GM12875 (cell line): ENCODE measurements at regions not wholly inside any gene's neighbourhood (a gene's known extent, or its start where the extent isn't known, plus 50 kb on each side); places are given as distances from the start of the nearest gene placed in this dataset.

ENCODE experiments used
- H3K4me3 ChIP-seq: one replicate; pipeline ENCODE4 v1.5.1; 2011; ENCODE audit warnings: low read depth, low read length, control low read depth
- CTCF ChIP-seq: IDR thresholded peaks from 2 replicates; pipeline ENCODE4 v1.5.1; 2011; ENCODE audit warnings: low read depth, mild to moderate bottlenecking, control low read depth, inconsistent platforms, low read length, moderate library complexity, borderline replicate concordance; ENCODE audit not compliant: insufficient read depth

- no peak overlapping the region for H3K4me3 ChIP-seq
- no peak for TF ChIP-seq CTCF
Observed at GRCh38 chr1:229102741-229103391, 168.0 kb upstream of the RAB4A start.

GRCh38 chr1:229104654-229105053, 166.3 kb upstream of the RAB4A start:
- no peak for TF ChIP-seq CTCF
- H3K4me3 ChIP-seq: no peak overlapping the region

GRCh38 chr1:229105109-229105508, 165.8 kb upstream of the RAB4A start:
- no peak overlapping the region for H3K4me3 ChIP-seq
- TF ChIP-seq CTCF: no peak

GRCh38 chr1:229105822-229106525, 164.9 kb upstream of the RAB4A start:
- no peak overlapping the region for H3K4me3 ChIP-seq
- no peak for TF ChIP-seq CTCF

- no peak for TF ChIP-seq CTCF
- H3K4me3 ChIP-seq: no peak overlapping the region
Observed at GRCh38 chr1:229106526-229107125, 164.3 kb upstream of the RAB4A start.

- TF ChIP-seq CTCF: no peak
- no peak overlapping the region for H3K4me3 ChIP-seq
Observed at GRCh38 chr1:229107304-229107815, 163.6 kb upstream of the RAB4A start.
